ENCODE measurements at regions not wholly inside any gene's neighbourhood (a gene's known extent, or its start where the extent isn't known, plus 50 kb on each side); places are given as distances from the start of the nearest gene placed in this dataset.

DNA sequence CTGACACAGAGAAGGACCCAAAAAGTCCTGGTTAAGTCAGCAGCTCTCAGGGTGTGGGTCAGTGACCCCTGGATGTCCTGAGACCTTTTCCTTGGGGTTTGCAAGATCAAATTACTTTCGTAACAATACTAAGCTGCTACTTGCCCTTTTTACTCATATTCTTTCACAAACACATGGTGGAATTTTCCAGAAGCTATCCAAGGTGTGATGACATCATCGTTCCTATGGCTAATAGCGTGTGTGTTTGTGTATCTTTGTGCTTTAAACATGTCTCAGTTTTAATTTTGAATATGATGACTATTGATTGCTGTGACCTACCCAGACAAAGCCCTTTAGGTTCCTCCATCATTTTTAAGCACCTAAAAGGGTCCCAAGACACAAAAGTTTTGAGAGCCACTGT is 176.2 kb downstream of the PHETA1 start:
- Histone ChIP-seq H3K27ac (no peak overlapping the region), H3K9me3 (no peaks in the 10 kb centered on the region), H3K27me3 (no peaks in the 10 kb centered on the region), H3K36me3 (no peaks in the 10 kb centered on the region), H3K4me1 (no peaks in the 10 kb centered on the region), H3K4me3 (no peak overlapping the region)
- 59 to 70% methylated on average over 3 of the region's 3 CpGs for WGBS, 2 donors
- TF ChIP-seq POLR2AphosphoS5 (IDR thresholded peaks at IDR 0.05): no peak
- ATAC-seq (ENCODE audit: low FRiP score in 2 of 2): no peak
- no peak for DNase-seq

DNA sequence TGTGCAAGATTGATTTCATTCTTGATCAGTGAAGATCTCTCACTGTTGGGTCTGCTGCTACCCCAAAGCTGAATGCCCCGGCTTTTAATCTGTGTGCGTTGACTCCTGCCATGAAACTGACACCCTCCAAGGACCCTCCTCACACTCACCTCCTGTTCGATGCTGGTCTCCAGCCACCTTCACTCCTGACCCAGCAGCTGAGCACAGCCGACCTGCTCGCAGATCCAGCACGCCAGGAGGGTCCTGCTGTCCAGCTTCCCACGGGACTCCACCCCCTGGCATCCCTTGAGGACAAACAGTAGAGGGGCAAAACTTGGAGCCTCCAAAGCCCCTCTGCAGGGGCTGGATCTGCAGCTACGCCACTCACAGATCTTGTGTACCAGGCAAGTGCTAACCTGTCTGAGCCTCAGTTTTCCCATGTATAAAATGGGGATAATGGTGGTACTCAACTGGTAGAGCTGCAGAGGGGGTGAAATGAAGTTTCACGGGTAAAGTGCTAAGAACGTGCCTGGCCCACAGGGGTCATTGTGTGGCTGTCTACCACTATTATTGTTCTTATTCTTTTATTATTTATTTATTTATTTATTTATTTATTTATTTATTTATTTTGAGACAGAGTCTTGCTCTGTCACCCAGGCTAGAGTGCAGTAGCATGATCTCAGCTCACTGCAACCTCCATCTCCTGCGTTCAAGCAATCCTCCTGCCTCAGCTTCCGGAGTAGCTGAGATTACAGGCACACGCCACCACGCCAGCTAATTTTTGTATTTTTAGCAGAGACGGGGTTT is 178.0 kb downstream of the PHETA1 start:
- Histone ChIP-seq H3K27ac (no peak overlapping the region), H3K4me3 (no peak overlapping the region), H3K9me3 (no peaks in the 10 kb centered on the region), H3K36me3 (no peaks in the 10 kb centered on the region), H3K27me3 (no peaks in the 10 kb centered on the region), H3K4me1 (no peaks in the 10 kb centered on the region)
- TF ChIP-seq POLR2AphosphoS5 (IDR thresholded peaks at IDR 0.05) (no peak), EP300 (IDR thresholded peaks at IDR 0.05) (no peak), POLR2A (IDR thresholded peaks at IDR 0.05) (no peak)
- TF ChIP-seq, protein P1, sequence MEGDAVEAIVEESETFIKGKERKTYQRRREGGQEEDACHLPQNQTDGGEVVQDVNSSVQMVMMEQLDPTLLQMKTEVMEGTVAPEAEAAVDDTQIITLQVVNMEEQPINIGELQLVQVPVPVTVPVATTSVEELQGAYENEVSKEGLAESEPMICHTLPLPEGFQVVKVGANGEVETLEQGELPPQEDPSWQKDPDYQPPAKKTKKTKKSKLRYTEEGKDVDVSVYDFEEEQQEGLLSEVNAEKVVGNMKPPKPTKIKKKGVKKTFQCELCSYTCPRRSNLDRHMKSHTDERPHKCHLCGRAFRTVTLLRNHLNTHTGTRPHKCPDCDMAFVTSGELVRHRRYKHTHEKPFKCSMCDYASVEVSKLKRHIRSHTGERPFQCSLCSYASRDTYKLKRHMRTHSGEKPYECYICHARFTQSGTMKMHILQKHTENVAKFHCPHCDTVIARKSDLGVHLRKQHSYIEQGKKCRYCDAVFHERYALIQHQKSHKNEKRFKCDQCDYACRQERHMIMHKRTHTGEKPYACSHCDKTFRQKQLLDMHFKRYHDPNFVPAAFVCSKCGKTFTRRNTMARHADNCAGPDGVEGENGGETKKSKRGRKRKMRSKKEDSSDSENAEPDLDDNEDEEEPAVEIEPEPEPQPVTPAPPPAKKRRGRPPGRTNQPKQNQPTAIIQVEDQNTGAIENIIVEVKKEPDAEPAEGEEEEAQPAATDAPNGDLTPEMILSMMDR (IDR thresholded peaks at IDR 0.05): no peak
- DNase-seq (no peak), ATAC-seq (ENCODE audit: low FRiP score in 2 of 2) (no peak)
- 88 to 89% methylated on average over 11 to 15 of the region's 15 CpGs for WGBS, 2 donors

DNA sequence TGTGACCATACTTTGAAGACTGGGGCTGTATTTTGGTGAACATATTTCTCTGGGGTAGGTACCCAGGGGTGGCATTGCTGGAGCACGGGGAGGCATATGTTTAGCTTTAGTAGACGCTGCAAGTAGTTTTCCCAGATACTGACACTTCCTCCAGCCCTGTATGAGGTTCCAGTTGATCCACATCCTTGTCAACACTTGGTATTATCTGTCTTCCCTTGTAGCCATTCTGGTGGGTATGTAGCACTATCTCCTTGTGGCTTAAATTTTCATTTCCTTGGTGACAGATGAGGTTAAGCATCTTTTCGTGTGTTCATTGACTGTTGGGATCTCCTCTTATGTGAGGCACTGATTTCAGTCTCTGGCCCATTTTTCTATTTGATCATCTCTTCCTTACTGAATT is 179.1 kb downstream of the PHETA1 start:
- TF ChIP-seq POLR2A (IDR thresholded peaks at IDR 0.05) (no peak), POLR2AphosphoS5 (IDR thresholded peaks at IDR 0.05) (no peak), EP300 (IDR thresholded peaks at IDR 0.05) (no peak)
- TF ChIP-seq, protein P1 (IDR thresholded peaks at IDR 0.05): no peak
- H3K36me3 ChIP-seq: no peaks in the 10 kb centered on the region
- H3K27me3 ChIP-seq: no peaks in the 10 kb centered on the region
- no peak overlapping the region for H3K4me3 ChIP-seq
- 53 to 59% methylated on average over 1 to 3 of the region's 3 CpGs for WGBS, 2 donors
- DNase-seq: no peak
- H3K4me1 ChIP-seq: no peaks in the 10 kb centered on the region
- no peak overlapping the region for H3K27ac ChIP-seq
- H3K9me3 ChIP-seq: no peaks in the 10 kb centered on the region
- ATAC-seq (ENCODE audit: low FRiP score in 2 of 2): no peak

DNA sequence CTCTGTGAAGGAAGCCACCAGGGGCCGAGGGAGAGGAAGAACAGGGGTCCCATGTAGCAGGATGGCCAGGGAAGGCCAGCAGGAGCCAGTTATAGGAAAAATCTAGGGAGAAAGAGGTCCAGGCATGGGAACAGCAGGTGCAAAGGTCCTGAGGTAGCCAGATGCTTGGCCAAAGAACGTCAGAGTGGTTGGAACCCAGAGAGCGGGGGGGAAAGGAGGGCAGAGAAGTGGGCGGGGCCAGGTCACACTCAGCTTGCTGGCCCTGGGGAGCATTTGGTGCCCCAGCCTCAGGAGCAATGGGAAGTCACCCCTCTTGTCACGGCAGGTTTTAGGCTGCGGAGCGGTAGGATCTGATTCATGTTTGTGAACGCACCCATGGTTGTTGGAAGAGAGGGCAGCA is 180.5 kb downstream of the PHETA1 start:
- H3K4me3 ChIP-seq: no peak overlapping the region
- H3K36me3 ChIP-seq: no peaks in the 10 kb centered on the region
- no peaks in the 10 kb centered on the region for H3K27me3 ChIP-seq
- ATAC-seq (ENCODE audit: low FRiP score in 2 of 2): no peak
- WGBS, 2 donors: 85 to 88% methylated on average over 6 to 8 of the region's 8 CpGs
- DNase-seq: no peak
- H3K27ac ChIP-seq: no peak overlapping the region
- H3K9me3 ChIP-seq: no peaks in the 10 kb centered on the region
- TF ChIP-seq EP300 (IDR thresholded peaks at IDR 0.05) (no peak), POLR2AphosphoS5 (IDR thresholded peaks at IDR 0.05) (no peak), POLR2A (IDR thresholded peaks at IDR 0.05) (no peak)
- TF ChIP-seq, protein P1 (IDR thresholded peaks at IDR 0.05): no peak
- no peaks in the 10 kb centered on the region for H3K4me1 ChIP-seq

DNA sequence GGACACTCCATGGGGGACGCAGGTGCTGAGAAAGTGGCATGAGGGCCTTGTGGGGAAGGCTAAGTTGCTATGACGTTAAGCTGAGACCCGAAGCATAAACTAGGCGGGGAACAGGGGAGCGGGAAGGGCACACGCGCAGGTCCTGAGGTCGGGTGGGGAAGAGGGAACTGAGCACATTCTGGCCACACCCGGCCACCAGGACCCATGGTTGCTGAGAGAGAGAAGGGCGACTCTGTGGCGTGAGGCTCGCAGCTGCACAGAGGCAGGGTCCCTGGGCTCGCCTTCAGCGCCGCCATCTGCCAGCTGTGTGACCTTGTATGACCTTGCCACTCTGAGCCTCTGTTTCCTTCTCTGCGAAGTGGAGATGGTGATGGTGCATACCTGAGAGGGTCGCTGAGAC is 182.5 kb downstream of the PHETA1 start:
- Histone ChIP-seq H3K4me3 (no peak overlapping the region), H3K27me3 (no peaks in the 10 kb centered on the region), H3K27ac (no peak overlapping the region), H3K4me1 (peaks cover 0 to 2% (median 0%) of the 10 kb centered on the region in 4 donors), H3K36me3 (no peaks in the 10 kb centered on the region), H3K9me3 (no peaks in the 10 kb centered on the region)
- TF ChIP-seq EP300 (IDR thresholded peaks at IDR 0.05) (no peak), POLR2AphosphoS5 (IDR thresholded peaks at IDR 0.05) (no peak), POLR2A (IDR thresholded peaks at IDR 0.05) (no peak)
- TF ChIP-seq, protein P1 (IDR thresholded peaks at IDR 0.05): no peak
- no peak for ATAC-seq (ENCODE audit: low FRiP score in 2 of 2)
- DNase-seq: no peak
- WGBS, 2 donors: 68 to 77% methylated on average over 17 of the region's 17 CpGs
